HFFc6 (cell line): ENCODE measurements at regions not wholly inside any gene's neighbourhood (a gene's known extent, or its start where the extent isn't known, plus 50 kb on each side); places are given as distances from the start of the nearest gene placed in this dataset.

Experiments
- DNase-seq: peaks from one replicate; pipeline ENCODE4 v3.0.0-alpha.2; 2018
- H3K27ac Mint-ChIP-seq: 2 replicates; pipeline ENCODE4 v1.8.0; 2020; ENCODE audit warnings: mild to moderate bottlenecking, mixed read lengths
- H3K27me3 Mint-ChIP-seq: 2 replicates; pipeline ENCODE4 v1.8.0; 2021; ENCODE audit warnings: mild to moderate bottlenecking, moderate library complexity, mixed read lengths; ENCODE audit not compliant: insufficient read depth
- H3K36me3 Mint-ChIP-seq: 2 replicates; pipeline ENCODE4 v1.8.0; 2021; ENCODE audit warnings: low read depth, mixed read lengths
- H3K4me1 Mint-ChIP-seq: 2 replicates; pipeline ENCODE4 v1.8.0; 2020; ENCODE audit warnings: low read depth, mixed read lengths
- H3K4me3 Mint-ChIP-seq: 2 replicates; pipeline ENCODE4 v1.8.0; 2020; ENCODE audit warnings: mild to moderate bottlenecking, moderate library complexity, mixed read lengths
- H3K9me3 Mint-ChIP-seq: 2 replicates; pipeline ENCODE4 v1.8.0; 2020; ENCODE audit warnings: mild to moderate bottlenecking, mixed read lengths
- TF ChIP-seq, protein P1 (sequence below): fragments of 200-600 bp; sonication (generic); IDR thresholded peaks from 2 replicates; pipeline ENCODE4 v1.5.0; 2021; ENCODE audit warnings: antibody characterized with exemption, mild to moderate bottlenecking

DNA sequence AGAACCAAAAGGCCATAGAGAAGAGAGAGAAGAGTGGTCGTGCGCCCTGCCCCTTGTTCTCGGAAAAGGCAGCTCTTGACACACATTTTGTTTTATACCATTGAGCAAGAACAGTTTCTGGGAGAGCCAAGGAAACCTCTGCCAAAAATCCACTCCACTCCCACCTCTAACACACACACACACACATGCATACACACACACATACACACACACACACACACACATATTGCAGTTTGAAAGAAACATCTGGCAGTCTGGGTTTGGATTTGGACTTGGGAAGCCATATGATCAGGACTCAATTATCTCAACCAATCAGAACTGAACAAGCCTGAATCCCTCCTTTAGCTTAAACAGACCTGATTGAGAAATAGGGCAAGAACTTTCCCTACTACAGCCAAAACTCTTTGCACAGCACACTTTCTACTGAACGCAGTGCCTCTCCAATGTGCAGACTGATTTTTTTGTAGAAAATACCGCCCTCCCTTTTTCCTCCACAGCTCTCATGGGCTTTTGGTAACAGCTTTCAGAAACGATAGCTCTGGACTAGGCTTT, 484.0 kb upstream of the ZWINT start:
- TF ChIP-seq, protein P1, sequence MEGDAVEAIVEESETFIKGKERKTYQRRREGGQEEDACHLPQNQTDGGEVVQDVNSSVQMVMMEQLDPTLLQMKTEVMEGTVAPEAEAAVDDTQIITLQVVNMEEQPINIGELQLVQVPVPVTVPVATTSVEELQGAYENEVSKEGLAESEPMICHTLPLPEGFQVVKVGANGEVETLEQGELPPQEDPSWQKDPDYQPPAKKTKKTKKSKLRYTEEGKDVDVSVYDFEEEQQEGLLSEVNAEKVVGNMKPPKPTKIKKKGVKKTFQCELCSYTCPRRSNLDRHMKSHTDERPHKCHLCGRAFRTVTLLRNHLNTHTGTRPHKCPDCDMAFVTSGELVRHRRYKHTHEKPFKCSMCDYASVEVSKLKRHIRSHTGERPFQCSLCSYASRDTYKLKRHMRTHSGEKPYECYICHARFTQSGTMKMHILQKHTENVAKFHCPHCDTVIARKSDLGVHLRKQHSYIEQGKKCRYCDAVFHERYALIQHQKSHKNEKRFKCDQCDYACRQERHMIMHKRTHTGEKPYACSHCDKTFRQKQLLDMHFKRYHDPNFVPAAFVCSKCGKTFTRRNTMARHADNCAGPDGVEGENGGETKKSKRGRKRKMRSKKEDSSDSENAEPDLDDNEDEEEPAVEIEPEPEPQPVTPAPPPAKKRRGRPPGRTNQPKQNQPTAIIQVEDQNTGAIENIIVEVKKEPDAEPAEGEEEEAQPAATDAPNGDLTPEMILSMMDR, result no peak
- Mint-ChIP-seq H3K36me3 (no peaks in the 10 kb centered on the region), H3K27me3 (no peaks in the 10 kb centered on the region), H3K4me1 (no peaks in the 10 kb centered on the region), H3K4me3 (no peak overlapping the region), H3K9me3 (peaks cover 38% of the 10 kb centered on the region), H3K27ac (no peak overlapping the region)
- DNase-seq, result no peak

DNA sequence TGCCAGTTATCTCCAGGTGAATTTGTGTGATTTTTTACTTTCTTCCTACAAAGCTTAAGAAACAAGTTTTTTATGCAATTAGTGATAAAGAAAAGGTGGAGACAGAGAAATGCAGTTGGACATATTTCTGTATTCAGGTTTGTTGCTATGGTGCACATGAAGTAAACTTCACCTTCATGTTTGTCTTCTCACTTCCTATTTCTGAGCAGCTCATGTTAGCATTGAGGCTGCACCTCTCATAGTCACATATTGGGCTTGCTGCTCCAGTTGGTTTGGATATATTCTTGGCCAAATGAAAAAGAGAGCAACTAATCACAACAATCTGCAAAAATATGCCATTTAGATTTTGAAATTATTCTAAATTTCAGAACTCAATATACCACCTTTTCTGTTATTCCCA, 475.6 kb upstream of the ZWINT start:
- Mint-ChIP-seq H3K4me3 (no peak overlapping the region), H3K4me1 (no peaks in the 10 kb centered on the region), H3K9me3 (peaks cover 10% of the 10 kb centered on the region), H3K36me3 (no peaks in the 10 kb centered on the region; the same call in 1 of the 2 replicates), H3K27ac (no peak overlapping the region), H3K27me3 (peaks cover 4% of the 10 kb centered on the region)
- TF ChIP-seq, protein P1, result no peak
- no peak for DNase-seq

DNA sequence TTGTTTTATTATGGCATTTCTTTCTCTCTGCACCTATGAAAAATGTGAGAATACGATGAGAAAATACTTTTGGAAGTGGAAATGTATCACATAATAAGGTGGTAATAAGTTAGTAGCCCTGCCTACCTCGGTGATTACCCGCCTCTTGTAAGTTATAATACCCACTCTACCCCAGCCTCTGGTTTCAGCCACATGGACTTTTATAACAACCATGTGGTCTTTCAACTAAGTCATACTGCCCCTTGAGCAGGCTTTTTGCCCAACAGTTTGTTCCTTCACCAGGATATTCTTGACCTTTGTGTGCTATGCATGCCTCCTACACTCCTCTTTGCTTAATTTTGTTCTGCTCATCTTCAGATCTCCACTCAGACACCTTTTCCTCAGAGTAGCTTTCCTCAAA, 470.6 kb upstream of the ZWINT start:
- Mint-ChIP-seq H3K9me3 (peaks cover 35% of the 10 kb centered on the region), H3K27me3 (no peaks in the 10 kb centered on the region), H3K36me3 (no peaks in the 10 kb centered on the region), H3K4me3 (no peak overlapping the region), H3K27ac (no peak overlapping the region), H3K4me1 (no peaks in the 10 kb centered on the region)
- no peak for DNase-seq
- TF ChIP-seq, protein P1, result no peak

DNA sequence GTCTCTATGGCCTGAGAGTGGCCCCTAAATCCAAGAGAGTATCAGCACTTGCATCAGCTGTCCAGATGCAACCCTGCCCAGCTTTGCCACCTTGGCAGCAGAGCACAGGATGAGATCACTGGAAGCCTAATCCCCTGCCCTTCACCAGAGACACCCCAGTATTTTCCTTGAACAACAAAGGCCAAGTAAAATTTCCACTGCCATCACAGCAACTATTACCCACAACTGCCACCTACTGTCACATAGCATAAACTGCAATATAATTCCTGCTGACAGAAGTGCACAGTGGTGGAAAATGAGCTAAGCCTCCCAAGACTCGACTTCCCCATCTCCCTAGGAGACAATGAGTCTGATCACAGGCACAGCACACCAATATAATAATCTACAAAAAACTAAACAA, 462.8 kb upstream of the ZWINT start:
- DNase-seq, result no peak
- Mint-ChIP-seq H3K4me3 (no peak overlapping the region), H3K9me3 (peaks cover 62% of the 10 kb centered on the region), H3K27me3 (no peaks in the 10 kb centered on the region), H3K27ac (no peak overlapping the region), H3K4me1 (no peaks in the 10 kb centered on the region), H3K36me3 (no peaks in the 10 kb centered on the region)
- TF ChIP-seq, protein P1, result peak; percentile 24; the same call in 1 of the 2 replicates

DNA sequence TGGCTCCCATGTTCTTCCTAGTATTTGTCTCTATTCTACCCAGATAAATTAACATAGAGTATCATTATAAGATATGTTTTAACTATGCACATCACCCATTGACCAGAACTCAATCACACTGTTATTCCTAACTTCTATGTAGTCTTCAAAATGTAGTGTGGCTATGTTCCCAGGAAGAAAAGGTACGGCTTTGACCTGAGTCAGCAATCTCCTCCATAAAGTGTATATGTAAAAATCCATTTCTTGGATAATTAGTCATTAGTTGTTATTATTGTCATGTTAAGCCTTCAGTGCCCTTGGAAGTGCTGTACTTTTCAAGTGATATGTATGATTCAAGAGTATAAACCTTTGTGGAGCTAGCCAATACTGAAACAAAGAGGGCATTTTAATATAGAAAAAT, 444.0 kb upstream of the ZWINT start:
- no peak overlapping the region for H3K27ac Mint-ChIP-seq
- DNase-seq, result no peak
- H3K4me1 Mint-ChIP-seq, result no peaks in the 10 kb centered on the region
- H3K36me3 Mint-ChIP-seq, result peaks cover 5% of the 10 kb centered on the region; the same call in 1 of the 2 replicates
- no peaks in the 10 kb centered on the region for H3K27me3 Mint-ChIP-seq
- peaks cover 43% of the 10 kb centered on the region for H3K9me3 Mint-ChIP-seq
- TF ChIP-seq, protein P1, result no peak
- no peak overlapping the region for H3K4me3 Mint-ChIP-seq

DNA sequence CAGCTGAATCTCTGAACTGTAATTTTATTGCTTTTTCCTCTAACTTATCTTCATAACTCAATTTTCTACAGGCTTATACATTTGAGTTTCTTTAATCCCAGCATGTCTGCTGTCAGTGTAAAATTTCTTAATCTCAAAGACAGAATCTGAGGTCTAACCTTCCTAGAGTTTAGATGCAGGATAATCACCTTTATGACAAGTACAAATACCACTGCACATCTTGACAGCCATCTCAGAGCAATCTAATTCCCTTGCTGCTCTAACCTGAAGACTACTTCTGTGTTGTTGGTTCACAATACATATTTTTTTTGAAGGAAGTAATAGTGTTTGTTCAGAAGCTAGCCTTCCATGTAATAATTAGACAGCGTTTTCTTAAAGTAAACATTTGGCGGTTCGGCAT, 424.2 kb upstream of the ZWINT start:
- Mint-ChIP-seq H3K27ac (no peak overlapping the region), H3K4me1 (no peaks in the 10 kb centered on the region), H3K36me3 (no peaks in the 10 kb centered on the region; the same call in 1 of the 2 replicates), H3K9me3 (peaks cover 22% of the 10 kb centered on the region), H3K4me3 (no peak overlapping the region), H3K27me3 (no peaks in the 10 kb centered on the region)
- DNase-seq, result no peak
- TF ChIP-seq, protein P1, result no peak
